GM12891 (cell line): ENCODE measurements at regions not wholly inside any gene's neighbourhood (a gene's known extent, or its start where the extent isn't known, plus 50 kb on each side); places are given as distances from the start of the nearest gene placed in this dataset.

ENCODE experiments used
- POLR2A ChIP-seq: IDR thresholded peaks from 2 replicates; pipeline ENCODE4 v1.6.1; 2011; ENCODE audit warnings: low read depth, low read length, control low read depth
- POLR2AphosphoS5 ChIP-seq: IDR thresholded peaks from 2 replicates; pipeline ENCODE4 v1.6.1; 2011; ENCODE audit warnings: low read depth, low read length, control low read depth
- POU2F2 ChIP-seq: IDR thresholded peaks from 2 replicates; pipeline ENCODE4 v1.6.1; 2011; ENCODE audit warnings: low read depth, mild to moderate bottlenecking, control low read depth, low read length, moderate library complexity
- TAF1 ChIP-seq: IDR thresholded peaks from 2 replicates; pipeline ENCODE4 v1.6.1; 2011; ENCODE audit warnings: low read depth, low read length, control low read depth

DNA sequence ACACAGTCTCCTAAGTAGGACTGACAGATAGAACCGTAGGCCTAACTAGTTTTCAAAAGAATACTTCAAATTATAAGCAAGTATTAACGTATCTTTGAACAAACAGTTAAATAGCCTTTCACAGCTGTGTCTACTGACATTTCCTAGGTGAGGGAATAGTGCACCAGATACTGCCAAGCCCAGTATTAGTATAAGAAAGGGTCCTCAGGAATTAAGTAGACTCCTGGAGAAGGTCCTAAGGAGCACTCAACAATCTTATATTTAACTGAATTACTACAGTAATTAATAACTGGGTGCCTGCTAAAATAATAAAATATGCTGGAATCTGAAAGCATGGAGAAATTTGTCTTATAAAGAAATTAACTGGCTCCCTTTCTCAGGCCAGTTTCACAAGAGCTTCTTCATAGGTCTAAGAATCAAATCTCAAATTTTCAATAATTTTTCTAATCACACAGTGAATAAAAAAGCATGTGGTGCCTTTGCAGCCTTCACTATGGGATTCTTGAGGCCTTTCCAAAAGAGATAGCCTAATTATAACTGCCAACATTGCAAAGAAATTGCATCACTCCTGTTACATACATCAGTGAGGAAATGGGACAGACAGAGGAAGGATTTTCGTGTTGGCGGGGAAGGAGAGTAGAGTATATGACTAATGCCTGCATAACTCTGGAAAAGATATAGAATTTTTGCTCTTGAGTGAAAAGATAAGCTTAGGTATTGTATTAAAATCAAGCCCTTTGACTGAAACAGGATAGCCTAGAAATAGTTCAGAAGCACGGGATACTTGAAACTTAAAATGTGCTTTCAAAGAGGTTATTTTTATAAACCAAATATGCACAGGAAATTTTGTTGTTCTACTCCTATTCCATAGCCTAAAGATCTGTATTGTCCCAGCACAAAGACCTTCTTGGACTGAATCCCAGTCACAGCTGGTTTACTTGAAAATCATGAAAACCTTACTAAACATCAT lies 228.6 kb upstream of the STK17B start:
- no peak for TF ChIP-seq TAF1
- TF ChIP-seq POU2F2: no peak
- TF ChIP-seq POLR2AphosphoS5: no peak
- TF ChIP-seq POLR2A: no peak
